ENCODE measurements at regions not wholly inside any gene's neighbourhood (a gene's known extent, or its start where the extent isn't known, plus 50 kb on each side); places are given as distances from the start of the nearest gene placed in this dataset.

- no peak for TF ChIP-seq CTCF (conservative IDR thresholded peaks at IDR 0.05; ENCODE audit: low read depth, low read length)
- DNase-seq (ENCODE audit: low read depth) = no peak
- no peak overlapping the region for H3K4me3 ChIP-seq (ENCODE audit: low read length)
These were observed 168.3 kb downstream of the DAD1 start for GRCh38 chr14:22420598-22421186.

DNA sequence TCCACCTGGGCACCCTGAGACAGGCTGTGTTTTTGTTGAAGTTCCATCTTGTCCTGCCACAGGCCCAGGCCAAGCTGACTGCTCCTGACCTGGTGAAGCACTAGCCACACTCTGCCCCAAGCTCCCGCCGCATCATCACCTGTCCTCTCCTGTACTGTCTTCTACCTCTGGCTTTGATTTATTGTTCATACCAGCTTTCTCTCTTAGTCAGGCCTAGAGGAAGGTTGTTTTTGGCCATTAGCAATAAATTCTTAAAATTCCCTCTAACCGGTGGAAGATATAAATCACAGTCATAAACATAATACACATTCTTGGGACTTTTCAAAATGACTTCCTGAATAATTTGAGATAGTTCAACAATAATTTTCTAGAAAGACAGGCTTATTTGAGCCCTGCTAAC is 169.4 kb downstream of the DAD1 start:
- DNase-seq (ENCODE audit: low read depth) = no peak
- TF ChIP-seq CTCF (conservative IDR thresholded peaks at IDR 0.05; ENCODE audit: low read depth, low read length) = no peak
- no peak overlapping the region for H3K4me3 ChIP-seq (ENCODE audit: low read length)

DNA sequence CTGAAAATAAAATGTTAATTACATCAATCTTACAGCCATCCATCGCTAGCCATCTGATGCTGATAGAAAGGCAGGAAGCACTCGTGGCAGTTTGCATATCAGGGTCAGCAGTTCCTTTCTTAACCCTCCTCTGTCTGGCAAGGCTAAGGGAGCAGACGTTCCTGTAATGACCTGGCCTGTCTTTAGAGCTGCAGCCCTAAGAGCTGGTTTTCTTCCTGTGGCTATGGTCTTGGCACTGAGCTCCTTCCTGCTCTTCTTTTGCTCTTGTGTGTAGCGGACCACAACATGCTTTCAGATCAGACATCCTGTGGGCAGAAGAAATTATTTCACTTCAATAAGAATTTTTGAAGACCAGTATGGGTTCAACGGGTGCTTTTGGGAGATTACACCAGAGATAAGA is 170.4 kb downstream of the DAD1 start:
- no peak for DNase-seq (ENCODE audit: low read depth)
- no peak overlapping the region for H3K4me3 ChIP-seq (ENCODE audit: low read length)
- TF ChIP-seq CTCF (conservative IDR thresholded peaks at IDR 0.05; ENCODE audit: low read depth, low read length) = no peak

DNA sequence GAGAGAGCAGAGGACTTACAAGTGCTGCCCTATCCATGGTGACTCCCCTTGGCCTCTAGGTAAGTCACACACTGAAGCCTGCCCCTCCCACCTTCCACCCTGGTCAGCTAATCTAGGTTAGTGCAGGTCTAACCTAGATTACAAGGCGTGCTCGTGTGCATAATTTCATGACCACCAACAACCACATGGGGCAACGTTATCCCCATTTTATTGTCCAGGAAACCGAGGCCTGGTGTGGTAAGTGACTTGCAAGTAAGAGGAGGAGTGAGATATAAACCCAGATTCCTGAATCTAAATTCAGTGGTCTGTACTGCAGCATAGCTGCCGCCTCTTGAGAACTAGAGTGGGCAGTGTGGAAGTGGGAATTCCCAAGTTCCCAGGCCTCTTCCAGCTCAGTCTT is 171.1 kb downstream of the DAD1 start:
- no peak overlapping the region for H3K4me3 ChIP-seq (ENCODE audit: low read length)
- DNase-seq (ENCODE audit: low read depth) = no peak
- TF ChIP-seq CTCF (conservative IDR thresholded peaks at IDR 0.05; ENCODE audit: low read depth, low read length) = no peak

- no peak overlapping the region for H3K4me3 ChIP-seq (ENCODE audit: low read length)
- TF ChIP-seq CTCF (conservative IDR thresholded peaks at IDR 0.05; ENCODE audit: low read depth, low read length) = no peak
These were observed 172.8 kb downstream of the DAD1 start for GRCh38 chr14:22416193-22416592.

GRCh38 chr14:22415605-22415959 is 173.4 kb downstream of the DAD1 start:
- no peak for DNase-seq (ENCODE audit: low read depth)
- no peak for TF ChIP-seq CTCF (conservative IDR thresholded peaks at IDR 0.05; ENCODE audit: low read depth, low read length)
- no peak overlapping the region for H3K4me3 ChIP-seq (ENCODE audit: low read length)

More at GRCh38 chr14:22416193-22416592, 172.8 kb downstream of the DAD1 start:
- DNase-seq (ENCODE audit: low read depth) = no peak

DNA sequence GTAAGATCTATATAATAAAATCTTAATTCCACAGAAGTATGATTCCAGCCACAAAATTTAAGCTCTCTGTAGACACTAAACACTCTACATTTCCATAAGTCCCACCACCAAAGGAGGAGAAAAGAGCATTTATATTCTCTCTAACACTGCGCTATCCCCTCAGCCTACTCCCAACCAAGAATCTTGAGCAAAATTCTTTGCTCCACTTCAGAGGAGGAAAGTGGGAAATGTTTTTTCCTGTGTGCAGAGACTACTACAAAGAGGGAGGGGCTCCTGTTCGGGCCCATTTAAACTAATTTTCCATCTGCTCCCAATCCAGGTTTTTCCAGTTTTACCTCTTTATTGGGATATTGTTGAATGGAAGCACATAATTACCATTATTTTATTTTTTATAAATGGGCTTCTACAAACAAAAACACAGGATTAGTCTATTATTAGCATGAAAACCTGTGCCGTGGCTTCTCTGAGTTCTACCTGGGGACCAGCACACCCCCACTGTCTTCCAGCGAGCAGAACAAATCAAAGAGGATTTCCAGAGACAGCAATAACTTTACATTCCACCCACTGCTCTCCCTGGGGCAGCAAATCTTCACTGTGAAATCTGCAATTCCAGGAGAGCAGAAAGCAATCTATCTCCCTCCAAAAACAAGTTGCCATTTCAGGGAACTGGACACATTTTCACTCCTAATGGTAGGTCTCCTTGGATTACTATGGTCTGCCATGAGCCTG is 174.0 kb downstream of the DAD1 start:
- DNase-seq (ENCODE audit: low read depth) = no peak
- no peak for TF ChIP-seq CTCF (conservative IDR thresholded peaks at IDR 0.05; ENCODE audit: low read depth, low read length)
- H3K4me3 ChIP-seq (ENCODE audit: low read length) = no peak overlapping the region

All from retinal pigment epithelial cell (primary cell).